GM12878 (cell line): ENCODE measurements at regions not wholly inside any gene's neighbourhood (a gene's known extent, or its start where the extent isn't known, plus 50 kb on each side); places are given as distances from the start of the nearest gene placed in this dataset.

ENCODE experiments used
- CBX5 ChIP-seq: sonication (generic); IDR thresholded peaks from 2 replicates; pipeline ENCODE4 v1.6.1; 2016; ENCODE audit warnings: low read depth, moderate library complexity, mild to moderate bottlenecking, inconsistent platforms
- CHD4 ChIP-seq: fragments of 200-600 bp; sonication (generic); IDR thresholded peaks from 2 replicates; pipeline ENCODE4 v1.6.1; 2016; ENCODE audit warnings: mild to moderate bottlenecking
- ESRRA ChIP-seq: IDR thresholded peaks from 2 replicates; pipeline ENCODE4 v1.6.1; 2012; ENCODE audit warnings: mild to moderate bottlenecking, low read length, improper control_type of control experiment
- ETV6 ChIP-seq, 2 experiments: fragments of 450-650 bp in 1 of 2; IDR thresholded peaks in 1 of 2; conservative IDR thresholded peaks in 1 of 2; 2 replicates each; pipeline ENCODE4 v1.6.1; 2014; ENCODE audit warnings: antibody characterized with exemption in 1 of 2, borderline replicate concordance in 1 of 2, low read depth in 1 of 2, mild to moderate bottlenecking in 1 of 2, moderate library complexity in 1 of 2
- POLR2AphosphoS2 ChIP-seq: IDR thresholded peaks from 2 replicates; pipeline ENCODE4 v1.6.1; 2011; ENCODE audit warnings: low read depth, mild to moderate bottlenecking, low read length, improper control_type of control experiment, moderate library complexity
- RAD21 ChIP-seq: IDR thresholded peaks from 2 replicates; pipeline ENCODE4 v1.6.1; 2011; ENCODE audit warnings: mild to moderate bottlenecking, low read depth, low read length, moderate library complexity; ENCODE audit not compliant: insufficient read depth
- RELB ChIP-seq: fragments of 450-650 bp; IDR thresholded peaks from 2 replicates; pipeline ENCODE4 v1.6.1; 2017; ENCODE audit warnings: low read depth, mild to moderate bottlenecking, moderate library complexity
- RUNX3 ChIP-seq: IDR thresholded peaks from 2 replicates; pipeline ENCODE4 v1.6.1; 2012; ENCODE audit warnings: low read length, inconsistent platforms
- SIN3A ChIP-seq: IDR thresholded peaks from 2 replicates; pipeline ENCODE4 v1.6.1; 2012; ENCODE audit warnings: low read depth, low read length, improper control_type of control experiment
- SMARCA5 ChIP-seq: fragments of 450-650 bp; IDR thresholded peaks from 2 replicates; pipeline ENCODE4 v1.6.1; 2017; ENCODE audit warnings: mild to moderate bottlenecking
- ZNF24 ChIP-seq: fragments of 450-650 bp; IDR thresholded peaks from 2 replicates; pipeline ENCODE4 v1.6.1; 2017; ENCODE audit warnings: antibody characterized with exemption, mild to moderate bottlenecking
- ZNF384 ChIP-seq: IDR thresholded peaks from 2 replicates; pipeline ENCODE4 v1.6.1; 2012; ENCODE audit warnings: low read depth, mild to moderate bottlenecking, low read length, improper control_type of control experiment, borderline replicate concordance
- ZNF592 ChIP-seq: fragments of 450-650 bp; IDR thresholded peaks from 2 replicates; pipeline ENCODE4 v1.6.1; 2017; ENCODE audit warnings: mild to moderate bottlenecking, moderate library complexity

GRCh38 chr2:122737429-122738077 lies 982.1 kb downstream of the TSN start (continued):
- peak; percentile 57; the same call in 1 of the 2 replicates for TF ChIP-seq ZNF592
- TF ChIP-seq CBX5, result no peak
- TF ChIP-seq SIN3A, result no peak
- TF ChIP-seq POLR2AphosphoS2, result no peak
- no peak for TF ChIP-seq SMARCA5
- peak in 1 of 2 experiments; percentile 33; a peak in 1 of 4 replicates for TF ChIP-seq ETV6 (conservative IDR thresholded peaks at IDR 0.05 in 1 of 2, IDR thresholded peaks at IDR 0.05 in 1 of 2; ENCODE audit: borderline replicate concordance in 1 of 2, low read depth in 1 of 2)
- peak; percentile 54; the same call in 1 of the 2 replicates for TF ChIP-seq RAD21
- peak; percentile 69; the same call in 1 of the 2 replicates for TF ChIP-seq ZNF24
- TF ChIP-seq ESRRA, result no peak; the same call in 1 of the 2 replicates
- TF ChIP-seq RUNX3, result no peak; the same call in 1 of the 2 replicates
- peak; percentile 63; the same call in 1 of the 2 replicates for TF ChIP-seq RELB
- TF ChIP-seq ZNF384, result no peak
- TF ChIP-seq CHD4, result no peak
